Right renal pelvis (tissue), 4 donors: ENCODE measurements at regions not wholly inside any gene's neighbourhood (a gene's known extent, or its start where the extent isn't known, plus 50 kb on each side); places are given as distances from the start of the nearest gene placed in this dataset.
"Not testable (repeated sequence)": the region's sequence is repeated elsewhere in the genome, so short reads cannot be mapped to it uniquely, and the experiment has no call there.

Experiments
- DNase-seq, 4 donors: peaks; one replicate each; pipeline ENCODE4 v3.0.0-alpha.2; 2013; ENCODE audit warnings: low read depth in 4 of 4, low spot score in 3 of 4, missing footprints in 1 of 4

GRCh38 chr1:14291182-14291581, 307.3 kb upstream of the KAZN start:
- not testable (repeated sequence) for DNase-seq

GRCh38 chr1:14292520-14292919, 306.0 kb upstream of the KAZN start:
- no peak for DNase-seq

- DNase-seq, result no peak
Measured at GRCh38 chr1:14294006-14294405, 304.5 kb upstream of the KAZN start.

GRCh38 chr1:14294860-14295536, 303.5 kb upstream of the KAZN start:
- no peak for DNase-seq

GRCh38 chr1:14296795-14297194, 301.7 kb upstream of the KAZN start:
- no peak for DNase-seq

GRCh38 chr1:14297356-14297755, 301.1 kb upstream of the KAZN start:
- no peak for DNase-seq

- DNase-seq, result no peak
Measured at GRCh38 chr1:14298806-14299205, 299.7 kb upstream of the KAZN start.

- DNase-seq, result peak in 1 of 4 donors; percentile 12
Measured at GRCh38 chr1:14300991-14301703, 297.3 kb upstream of the KAZN start.

- DNase-seq, result no peak
Measured at GRCh38 chr1:14301704-14302024, 296.8 kb upstream of the KAZN start.

GRCh38 chr1:14302025-14302424, 296.5 kb upstream of the KAZN start:
- no peak for DNase-seq

GRCh38 chr1:14303011-14303410, 295.5 kb upstream of the KAZN start:
- no peak for DNase-seq

- DNase-seq, result peak in 1 of 4 donors; percentile 6
Measured at GRCh38 chr1:14304381-14304865, 294.1 kb upstream of the KAZN start.

GRCh38 chr1:14308460-14308859, 290.0 kb upstream of the KAZN start:
- no peak for DNase-seq

GRCh38 chr1:14309984-14310383, 288.5 kb upstream of the KAZN start:
- no peak for DNase-seq

GRCh38 chr1:14310476-14310875, 288.0 kb upstream of the KAZN start:
- DNase-seq, result no peak

GRCh38 chr1:14313731-14314431, 284.6 kb upstream of the KAZN start:
- no peak for DNase-seq

GRCh38 chr1:14318830-14319229, 279.7 kb upstream of the KAZN start:
- DNase-seq, result no peak

- no peak for DNase-seq
Measured at GRCh38 chr1:14320518-14320917, 278.0 kb upstream of the KAZN start.

- no peak for DNase-seq
Measured at GRCh38 chr1:14320986-14321385, 277.5 kb upstream of the KAZN start.

- DNase-seq, result no peak
Measured at GRCh38 chr1:14321422-14321821, 277.1 kb upstream of the KAZN start.

- no peak for DNase-seq
Measured at GRCh38 chr1:14323568-14324247, 274.8 kb upstream of the KAZN start.
